ENCODE measurements at regions not wholly inside any gene's neighbourhood (a gene's known extent, or its start where the extent isn't known, plus 50 kb on each side); places are given as distances from the start of the nearest gene placed in this dataset.
"Not testable (repeated sequence)": the region's sequence is repeated elsewhere in the genome, so short reads cannot be mapped to it uniquely, and the experiment has no call there.

DNA sequence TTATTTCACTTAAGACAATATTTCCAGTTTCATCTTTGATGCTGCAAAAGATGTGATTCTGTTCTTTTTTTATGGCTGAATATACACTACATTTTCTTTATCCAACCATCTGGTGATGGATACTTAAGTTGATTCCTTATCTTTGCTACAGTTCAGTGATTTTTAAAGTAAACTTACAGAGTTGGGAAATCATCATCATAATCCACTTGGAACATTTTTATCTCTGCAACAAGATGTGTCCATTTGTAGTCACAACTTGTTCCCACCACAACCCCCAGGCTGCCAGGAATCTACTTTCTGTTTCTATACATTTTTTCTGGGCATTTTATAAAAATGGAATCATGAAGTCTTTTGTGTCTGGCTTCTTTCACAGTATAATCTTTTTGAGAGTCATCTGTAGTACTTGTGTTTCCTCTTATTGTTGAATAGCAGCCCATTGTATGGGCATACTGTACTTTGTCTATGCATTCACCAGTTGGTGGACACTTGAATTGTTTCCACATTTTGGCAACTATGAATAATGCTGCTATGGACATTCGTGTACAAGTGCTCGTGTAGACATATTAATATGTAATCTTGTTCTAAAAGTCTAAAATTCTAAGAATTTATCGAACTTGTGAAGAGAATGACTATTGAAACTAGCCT is 212.5 kb upstream of the DDHD1 start:
- H3K27ac ChIP-seq (ENCODE audit: extremely low read depth, low read depth, low read length): no peak overlapping the region
- DNase-seq (ENCODE audit: extremely low read depth in 1 of 4, low spot score in 3 of 4) (no peak), ATAC-seq (no peak), FAIRE-seq (no peak)
- H3K9me1 ChIP-seq (ENCODE audit: control insufficient read depth, insufficient read depth, low read length): no peaks in the 10 kb centered on the region
- in situ Hi-C loops (cut with MboI) (no loop called here), intact Hi-C loops (cut with micrococcal nuclease) (no loop called here)
- H3K36me3 ChIP-seq (ENCODE audit: control insufficient read depth, insufficient read depth, low read length): no peaks in the 10 kb centered on the region
- H3K4me1 ChIP-seq (replicated peaks in 1 of 2; ENCODE audit: control insufficient read depth in 2 of 2, insufficient read depth in 2 of 2, low read length in 2 of 2): no peaks in the 10 kb centered on the region
- no peak overlapping the region for H2AFZ ChIP-seq (ENCODE audit: low read depth, low read length)
- no peak overlapping the region for H3K9ac ChIP-seq (ENCODE audit: insufficient read depth in 1 of 2, low read depth in 2 of 2, low read length in 2 of 2)
- no peaks in the 10 kb centered on the region for H4K20me1 ChIP-seq (replicated peaks; ENCODE audit: control insufficient read depth, insufficient read depth, low read length)
- H3K27me3 ChIP-seq (ENCODE audit: control insufficient read depth in 2 of 2, insufficient read depth in 2 of 2, low read length in 2 of 2): no peaks in the 10 kb centered on the region
- H3K79me2 ChIP-seq (ENCODE audit: control insufficient read depth, insufficient read depth, low read length): no peaks in the 10 kb centered on the region
- H3K9me3 ChIP-seq (replicated peaks; ENCODE audit: control insufficient read depth, insufficient read depth, low read depth, low read length): no peaks in the 10 kb centered on the region
- CTCF ChIA-PET (ENCODE audit: low intra/inter-chr PET ratio): no interaction called here
- H3K4me2 ChIP-seq (ENCODE audit: insufficient read depth, low read length): no peak overlapping the region
- no peak overlapping the region for H3K4me3 ChIP-seq
- 0% methylated on average over 3 of the region's 3 CpGs for WGBS (ENCODE audit: insufficient coverage, low coverage, missing lambda C conversion rate)
- TF ChIP-seq, protein P1, sequence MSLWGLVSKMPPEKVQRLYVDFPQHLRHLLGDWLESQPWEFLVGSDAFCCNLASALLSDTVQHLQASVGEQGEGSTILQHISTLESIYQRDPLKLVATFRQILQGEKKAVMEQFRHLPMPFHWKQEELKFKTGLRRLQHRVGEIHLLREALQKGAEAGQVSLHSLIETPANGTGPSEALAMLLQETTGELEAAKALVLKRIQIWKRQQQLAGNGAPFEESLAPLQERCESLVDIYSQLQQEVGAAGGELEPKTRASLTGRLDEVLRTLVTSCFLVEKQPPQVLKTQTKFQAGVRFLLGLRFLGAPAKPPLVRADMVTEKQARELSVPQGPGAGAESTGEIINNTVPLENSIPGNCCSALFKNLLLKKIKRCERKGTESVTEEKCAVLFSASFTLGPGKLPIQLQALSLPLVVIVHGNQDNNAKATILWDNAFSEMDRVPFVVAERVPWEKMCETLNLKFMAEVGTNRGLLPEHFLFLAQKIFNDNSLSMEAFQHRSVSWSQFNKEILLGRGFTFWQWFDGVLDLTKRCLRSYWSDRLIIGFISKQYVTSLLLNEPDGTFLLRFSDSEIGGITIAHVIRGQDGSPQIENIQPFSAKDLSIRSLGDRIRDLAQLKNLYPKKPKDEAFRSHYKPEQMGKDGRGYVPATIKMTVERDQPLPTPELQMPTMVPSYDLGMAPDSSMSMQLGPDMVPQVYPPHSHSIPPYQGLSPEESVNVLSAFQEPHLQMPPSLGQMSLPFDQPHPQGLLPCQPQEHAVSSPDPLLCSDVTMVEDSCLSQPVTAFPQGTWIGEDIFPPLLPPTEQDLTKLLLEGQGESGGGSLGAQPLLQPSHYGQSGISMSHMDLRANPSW (CRISPR knock-in tag; IDR thresholded peaks at IDR 0.05): no peak
- no peak for TF ChIP-seq DNMT1 (IDR thresholded peaks at IDR 0.05)
- no peak for TF ChIP-seq NR2F6 (CRISPR knock-in tag; IDR thresholded peaks at IDR 0.05)
- no peak for TF ChIP-seq PRPF4 (IDR thresholded peaks at IDR 0.05; ENCODE audit: insufficient read depth, low read depth, low read length, poor library complexity, severe bottlenecking)
- TF ChIP-seq ZNF23 (CRISPR knock-in tag; IDR thresholded peaks at IDR 0.05): no peak
- POLR2A ChIA-PET: no interaction called here
- no TSS peak for BruUV-seq (replicated peaks)

- H3K36me3 ChIP-seq (ENCODE audit: control insufficient read depth, insufficient read depth, low read length); H3K27ac ChIP-seq (ENCODE audit: extremely low read depth, low read depth, low read length); H3K4me1 ChIP-seq (replicated peaks in 1 of 2; ENCODE audit: control insufficient read depth in 2 of 2, insufficient read depth in 2 of 2, low read length in 2 of 2); H3K4me2 ChIP-seq (ENCODE audit: insufficient read depth, low read length); CTCF ChIA-PET (ENCODE audit: low intra/inter-chr PET ratio); ATAC-seq; H2AFZ ChIP-seq (ENCODE audit: low read depth, low read length); in situ Hi-C loops (cut with MboI); POLR2A ChIA-PET; FAIRE-seq; intact Hi-C loops (cut with micrococcal nuclease); DNase-seq (ENCODE audit: extremely low read depth in 1 of 4, low spot score in 3 of 4); H4K20me1 ChIP-seq (replicated peaks; ENCODE audit: control insufficient read depth, insufficient read depth, low read length); H3K9ac ChIP-seq (ENCODE audit: insufficient read depth in 1 of 2, low read depth in 2 of 2, low read length in 2 of 2); BruUV-seq (replicated peaks); H3K9me1 ChIP-seq (ENCODE audit: control insufficient read depth, insufficient read depth, low read length); H3K9me3 ChIP-seq (replicated peaks; ENCODE audit: control insufficient read depth, insufficient read depth, low read depth, low read length); H3K79me2 ChIP-seq (ENCODE audit: control insufficient read depth, insufficient read depth, low read length); H3K27me3 ChIP-seq (ENCODE audit: control insufficient read depth in 2 of 2, insufficient read depth in 2 of 2, low read length in 2 of 2); H3K4me3 ChIP-seq: not testable (repeated sequence)
- WGBS (ENCODE audit: insufficient coverage, low coverage, missing lambda C conversion rate): 0% methylated on average over 1 of the region's 2 CpGs
These were observed 209.8 kb upstream of the DDHD1 start for GRCh38 chr14:53362916-53363315.
